ENCODE measurements at regions not wholly inside any gene's neighbourhood (a gene's known extent, or its start where the extent isn't known, plus 50 kb on each side); places are given as distances from the start of the nearest gene placed in this dataset.
"Not testable (repeated sequence)": the region's sequence is repeated elsewhere in the genome, so short reads cannot be mapped to it uniquely, and the experiment has no call there.

DNA sequence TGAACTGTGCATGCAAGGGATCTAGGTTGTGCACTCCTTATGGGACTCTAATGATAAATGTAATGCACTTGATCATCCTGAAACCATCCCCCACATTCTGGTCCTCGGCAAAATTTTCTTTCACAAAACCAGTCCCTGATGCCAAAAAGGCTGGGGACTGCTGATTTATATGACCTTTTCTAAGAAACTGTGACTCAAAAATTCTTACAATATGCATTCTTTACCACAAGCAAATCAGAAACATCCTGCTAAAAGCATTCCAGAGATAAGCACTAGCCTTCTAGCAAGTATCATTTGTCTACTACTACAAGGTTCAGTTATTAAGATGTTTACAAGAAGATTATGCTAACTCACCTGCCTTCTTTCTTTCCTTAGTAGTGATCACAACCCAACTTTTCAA, 166.5 kb upstream of the PCDH7 start:
- TF ChIP-seq POLR2A (IDR thresholded peaks at IDR 0.05) (no peak), EP300 (IDR thresholded peaks at IDR 0.05) (no peak)
- Histone ChIP-seq H3K9me3 (no peaks in the 10 kb centered on the region), H3K27me3 (no peaks in the 10 kb centered on the region), H3K36me3 (no peaks in the 10 kb centered on the region), H3K4me1 (no peaks in the 10 kb centered on the region), H3K27ac (no peak overlapping the region), H3K4me3 (no peak overlapping the region)
- no peak for DNase-seq
- intact Hi-C loops (cut with DNase I): no loop called here
- WGBS, 2 donors: 36 to 42% methylated on average over 1 of the region's 1 CpG

DNA sequence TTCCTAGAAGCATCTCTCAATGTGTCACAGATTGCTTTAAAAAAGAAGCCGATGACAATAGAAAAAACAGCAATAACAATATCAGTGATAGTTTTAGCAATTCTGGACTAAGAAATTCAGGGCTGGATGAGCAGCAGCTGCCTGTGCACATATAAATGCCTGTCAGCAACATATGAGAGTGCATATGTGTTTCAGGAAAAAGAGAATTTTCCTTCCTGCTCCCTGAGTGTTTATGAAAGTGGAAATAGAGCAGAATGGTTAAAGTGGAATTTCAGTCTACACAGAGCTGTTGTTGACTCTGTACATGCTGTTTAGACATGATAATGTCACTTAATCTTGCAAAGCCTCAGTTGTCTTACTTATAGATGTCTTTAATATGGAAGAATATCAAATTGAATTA, 164.4 kb upstream of the PCDH7 start:
- no peaks in the 10 kb centered on the region for H3K9me3 ChIP-seq
- no peaks in the 10 kb centered on the region for H3K4me1 ChIP-seq
- H3K27me3 ChIP-seq: no peaks in the 10 kb centered on the region
- H3K36me3 ChIP-seq: no peaks in the 10 kb centered on the region
- WGBS, 2 donors: 87 to 88% methylated on average over 1 of the region's 1 CpG
- H3K27ac ChIP-seq: no peak overlapping the region
- H3K4me3 ChIP-seq: no peak overlapping the region
- no peak for DNase-seq
- intact Hi-C loops (cut with DNase I): no loop called here
- TF ChIP-seq POLR2A (IDR thresholded peaks at IDR 0.05) (no peak), POLR2AphosphoS5 (IDR thresholded peaks at IDR 0.05) (no peak), EP300 (IDR thresholded peaks at IDR 0.05) (no peak)
- TF ChIP-seq, protein P1, sequence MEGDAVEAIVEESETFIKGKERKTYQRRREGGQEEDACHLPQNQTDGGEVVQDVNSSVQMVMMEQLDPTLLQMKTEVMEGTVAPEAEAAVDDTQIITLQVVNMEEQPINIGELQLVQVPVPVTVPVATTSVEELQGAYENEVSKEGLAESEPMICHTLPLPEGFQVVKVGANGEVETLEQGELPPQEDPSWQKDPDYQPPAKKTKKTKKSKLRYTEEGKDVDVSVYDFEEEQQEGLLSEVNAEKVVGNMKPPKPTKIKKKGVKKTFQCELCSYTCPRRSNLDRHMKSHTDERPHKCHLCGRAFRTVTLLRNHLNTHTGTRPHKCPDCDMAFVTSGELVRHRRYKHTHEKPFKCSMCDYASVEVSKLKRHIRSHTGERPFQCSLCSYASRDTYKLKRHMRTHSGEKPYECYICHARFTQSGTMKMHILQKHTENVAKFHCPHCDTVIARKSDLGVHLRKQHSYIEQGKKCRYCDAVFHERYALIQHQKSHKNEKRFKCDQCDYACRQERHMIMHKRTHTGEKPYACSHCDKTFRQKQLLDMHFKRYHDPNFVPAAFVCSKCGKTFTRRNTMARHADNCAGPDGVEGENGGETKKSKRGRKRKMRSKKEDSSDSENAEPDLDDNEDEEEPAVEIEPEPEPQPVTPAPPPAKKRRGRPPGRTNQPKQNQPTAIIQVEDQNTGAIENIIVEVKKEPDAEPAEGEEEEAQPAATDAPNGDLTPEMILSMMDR (IDR thresholded peaks at IDR 0.05): no peak

DNA sequence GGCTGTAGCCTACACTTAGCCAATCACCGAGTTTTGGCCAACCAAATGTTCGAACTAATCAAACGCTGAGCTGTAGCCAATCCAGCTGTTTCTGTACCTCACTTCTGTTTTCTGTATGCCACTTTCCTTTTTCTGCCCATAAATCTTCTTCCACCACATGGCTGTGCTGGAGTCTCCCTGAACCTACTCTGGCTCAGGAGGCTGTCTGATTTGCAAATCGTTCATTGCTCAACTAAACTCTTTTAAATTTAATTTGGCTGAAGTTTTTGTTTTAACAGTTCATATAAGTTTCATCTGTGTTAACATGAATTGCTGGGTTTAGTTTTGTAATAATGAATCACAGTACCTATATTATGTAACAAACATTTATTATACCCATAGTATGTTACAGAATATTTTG, 160.7 kb upstream of the PCDH7 start:
- 74 to 79% methylated on average over 4 of the region's 4 CpGs for WGBS, 2 donors
- intact Hi-C loops (cut with DNase I): no loop called here

DNA sequence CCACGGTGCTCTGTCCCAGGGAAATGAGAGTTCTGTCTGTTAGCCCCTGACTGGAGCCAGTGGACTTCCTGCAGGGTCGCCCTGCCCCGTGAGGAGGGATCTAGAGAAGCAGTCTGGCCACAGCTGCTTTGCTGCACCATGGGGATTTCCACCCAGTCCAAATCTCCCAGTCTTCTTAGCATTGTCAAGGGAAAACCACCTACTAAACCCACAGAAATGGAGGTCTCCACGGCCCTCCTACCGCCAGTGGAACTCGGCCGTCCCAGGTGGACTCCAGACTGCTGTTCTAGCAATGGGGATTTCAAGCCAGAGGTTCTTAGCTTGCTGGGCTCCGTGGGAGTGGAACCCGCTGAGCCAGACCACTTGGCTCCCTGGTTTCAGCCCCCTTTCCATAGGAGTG, 133.3 kb upstream of the PCDH7 start:
- no peak overlapping the region for H3K27ac ChIP-seq
- H3K36me3 ChIP-seq: no peaks in the 10 kb centered on the region
- intact Hi-C loops (cut with DNase I): no loop called here
- DNase-seq: no peak
- H3K27me3 ChIP-seq: no peaks in the 10 kb centered on the region
- TF ChIP-seq, protein P1 (IDR thresholded peaks at IDR 0.05): no peak
- TF ChIP-seq EP300 (IDR thresholded peaks at IDR 0.05) (no peak), POLR2AphosphoS5 (IDR thresholded peaks at IDR 0.05) (no peak), POLR2A (IDR thresholded peaks at IDR 0.05) (no peak)
- no peaks in the 10 kb centered on the region for H3K9me3 ChIP-seq
- WGBS, 2 donors: 91% methylated on average over 9 of the region's 9 CpGs
- no peaks in the 10 kb centered on the region for H3K4me1 ChIP-seq
- H3K4me3 ChIP-seq: no peak overlapping the region

More for the DNA sequence above, 160.7 kb upstream of the PCDH7 start:
- TF ChIP-seq, protein P1 (IDR thresholded peaks at IDR 0.05): no peak
- TF ChIP-seq POLR2AphosphoS5 (IDR thresholded peaks at IDR 0.05) (no peak), POLR2A (IDR thresholded peaks at IDR 0.05) (no peak), EP300 (IDR thresholded peaks at IDR 0.05) (no peak)
- no peak for DNase-seq
- H3K27ac ChIP-seq: no peak overlapping the region
- peaks cover 0 to 3% (median 0%) of the 10 kb centered on the region in 4 donors for H3K9me3 ChIP-seq
- H3K4me1 ChIP-seq: no peaks in the 10 kb centered on the region
- H3K27me3 ChIP-seq: no peaks in the 10 kb centered on the region
- no peak overlapping the region for H3K4me3 ChIP-seq
- H3K36me3 ChIP-seq: no peaks in the 10 kb centered on the region

DNA sequence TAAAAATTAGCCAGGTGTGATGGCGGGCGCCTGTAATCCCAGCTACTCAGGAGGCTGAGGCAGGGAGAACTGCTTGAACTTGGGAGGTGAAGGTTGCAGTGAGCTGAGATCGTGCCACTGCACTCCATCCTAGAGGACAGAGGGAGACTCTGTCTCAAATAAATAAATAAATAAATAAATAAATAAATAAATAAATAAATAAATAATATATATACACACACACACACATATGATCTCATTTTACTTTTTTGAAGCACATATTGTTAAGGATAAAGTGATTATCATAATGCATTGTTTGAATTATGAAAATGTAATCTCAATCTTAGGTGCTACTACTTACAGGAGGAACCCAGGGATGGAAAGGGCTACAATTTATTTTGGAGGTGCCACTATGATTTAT, 130.5 kb upstream of the PCDH7 start:
- DNase-seq; H3K36me3 ChIP-seq; H3K4me1 ChIP-seq; H3K9me3 ChIP-seq; H3K27ac ChIP-seq; intact Hi-C loops (cut with DNase I); H3K27me3 ChIP-seq; H3K4me3 ChIP-seq: not testable (repeated sequence)
- 94 to 96% methylated on average over 3 of the region's 3 CpGs for WGBS, 2 donors

DNA sequence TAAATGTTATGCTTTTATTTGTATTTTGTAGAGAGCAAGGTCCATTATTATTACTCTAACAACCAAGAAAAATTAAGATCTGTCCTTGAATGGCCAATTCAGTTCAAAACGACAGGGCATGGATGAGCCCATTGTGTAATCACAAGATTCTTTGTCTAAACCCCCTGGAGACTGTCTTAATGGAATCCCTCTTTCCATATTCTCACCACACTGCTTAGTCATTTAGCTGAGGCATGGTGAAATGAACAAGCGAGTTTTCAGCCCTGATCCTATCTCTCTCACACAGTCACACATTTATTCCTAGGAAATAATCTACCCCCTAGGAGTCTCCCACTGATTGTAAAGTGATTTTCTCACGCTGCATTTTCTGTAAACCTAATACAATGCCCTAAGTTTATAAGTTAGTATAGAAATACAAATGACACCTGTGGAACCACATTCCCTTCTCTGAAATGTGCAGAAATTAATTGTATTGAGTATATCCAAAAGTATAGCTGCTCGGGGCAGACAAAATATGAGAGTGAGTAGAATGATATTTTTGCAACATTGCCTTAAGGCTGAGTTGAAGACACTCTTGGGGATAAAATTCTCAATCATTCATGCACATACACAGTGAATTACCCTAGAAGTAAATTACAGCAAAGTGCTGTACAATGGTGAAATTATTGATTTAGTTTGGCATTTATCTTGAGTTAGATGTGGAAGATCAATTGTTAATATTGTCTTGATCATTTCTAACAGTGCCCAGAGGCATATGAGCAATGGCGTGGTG, 119.7 kb upstream of the PCDH7 start:
- no peak for TF ChIP-seq POLR2AphosphoS5 (IDR thresholded peaks at IDR 0.05)
- TF ChIP-seq EP300 (IDR thresholded peaks at IDR 0.05): no peak
- no peak for TF ChIP-seq POLR2A (IDR thresholded peaks at IDR 0.05)
- TF ChIP-seq, protein P1 (IDR thresholded peaks at IDR 0.05): no peak
- Histone ChIP-seq H3K9me3 (no peaks in the 10 kb centered on the region), H3K4me1 (no peaks in the 10 kb centered on the region), H3K36me3 (no peaks in the 10 kb centered on the region), H3K27ac (no peak overlapping the region), H3K27me3 (no peaks in the 10 kb centered on the region), H3K4me3 (no peak overlapping the region)
- WGBS, 2 donors: 69 to 74% methylated on average over 5 of the region's 5 CpGs
- intact Hi-C loops (cut with DNase I): no loop called here
- DNase-seq: no peak
